ENCODE measurements at regions not wholly inside any gene's neighbourhood (a gene's known extent, or its start where the extent isn't known, plus 50 kb on each side); places are given as distances from the start of the nearest gene placed in this dataset.

GRCh38 chr4:173821876-173822275 is 291.8 kb upstream of the HAND2 start:
- FAIRE-seq = no peak
- no peak for DNase-seq (ENCODE audit: insufficient read length, low spot score)
- TF ChIP-seq POLR2A (IDR thresholded peaks at IDR 0.05; ENCODE audit: low read depth, low read length) = no peak

- FAIRE-seq (no peak), DNase-seq (ENCODE audit: insufficient read length, low spot score) (no peak)
- TF ChIP-seq POLR2A (IDR thresholded peaks at IDR 0.05; ENCODE audit: low read depth, low read length) = no peak
These were observed 291.0 kb upstream of the HAND2 start for GRCh38 chr4:173821036-173821435.

GRCh38 chr4:173807347-173807746 is 277.3 kb upstream of the HAND2 start:
- no peak for DNase-seq (ENCODE audit: insufficient read length, low spot score)
- FAIRE-seq = no peak
- no peak for TF ChIP-seq POLR2A (IDR thresholded peaks at IDR 0.05; ENCODE audit: low read depth, low read length)

GRCh38 chr4:173805884-173806283 is 275.9 kb upstream of the HAND2 start:
- FAIRE-seq = no peak
- no peak for TF ChIP-seq POLR2A (IDR thresholded peaks at IDR 0.05; ENCODE audit: low read depth, low read length)
- no peak for DNase-seq (ENCODE audit: insufficient read length, low spot score)

GRCh38 chr4:173802662-173803022 is 272.6 kb upstream of the HAND2 start:
- DNase-seq (ENCODE audit: insufficient read length, low spot score) = no peak
- no peak for FAIRE-seq
- no peak for TF ChIP-seq POLR2A (IDR thresholded peaks at IDR 0.05; ENCODE audit: low read depth, low read length)

GRCh38 chr4:173801876-173802661 is 272.0 kb upstream of the HAND2 start:
- DNase-seq (ENCODE audit: insufficient read length, low spot score) (no peak), FAIRE-seq (no peak)
- TF ChIP-seq POLR2A (IDR thresholded peaks at IDR 0.05; ENCODE audit: low read depth, low read length) = no peak

GRCh38 chr4:173801361-173801760 is 271.3 kb upstream of the HAND2 start:
- FAIRE-seq (no peak), DNase-seq (ENCODE audit: insufficient read length, low spot score) (no peak)
- no peak for TF ChIP-seq POLR2A (IDR thresholded peaks at IDR 0.05; ENCODE audit: low read depth, low read length)

- FAIRE-seq (no peak), DNase-seq (ENCODE audit: insufficient read length, low spot score) (no peak)
- TF ChIP-seq POLR2A (IDR thresholded peaks at IDR 0.05; ENCODE audit: low read depth, low read length) = no peak
These were observed 267.3 kb upstream of the HAND2 start for GRCh38 chr4:173797296-173797695.

- TF ChIP-seq POLR2A (IDR thresholded peaks at IDR 0.05; ENCODE audit: low read depth, low read length) = no peak
- FAIRE-seq = no peak
- peak; percentile 0 for DNase-seq (ENCODE audit: insufficient read length, low spot score)
These were observed 264.6 kb upstream of the HAND2 start for GRCh38 chr4:173794662-173795061.

GRCh38 chr4:173793937-173794510 is 264.0 kb upstream of the HAND2 start:
- DNase-seq (ENCODE audit: insufficient read length, low spot score) (no peak), FAIRE-seq (no peak)
- no peak for TF ChIP-seq POLR2A (IDR thresholded peaks at IDR 0.05; ENCODE audit: low read depth, low read length)

- DNase-seq (ENCODE audit: insufficient read length, low spot score) = no peak
- FAIRE-seq = no peak
- no peak for TF ChIP-seq POLR2A (IDR thresholded peaks at IDR 0.05; ENCODE audit: low read depth, low read length)
These were observed 252.6 kb upstream of the HAND2 start for GRCh38 chr4:173782660-173783059.

GRCh38 chr4:173777921-173778320 is 247.9 kb upstream of the HAND2 start:
- DNase-seq (ENCODE audit: insufficient read length, low spot score) = no peak
- TF ChIP-seq POLR2A (IDR thresholded peaks at IDR 0.05; ENCODE audit: low read depth, low read length) = no peak
- FAIRE-seq = no peak

- no peak for TF ChIP-seq POLR2A (IDR thresholded peaks at IDR 0.05; ENCODE audit: low read depth, low read length)
- DNase-seq (ENCODE audit: insufficient read length, low spot score) = no peak
- FAIRE-seq = no peak
These were observed 247.4 kb upstream of the HAND2 start for GRCh38 chr4:173777421-173777820.

- FAIRE-seq (no peak), DNase-seq (ENCODE audit: insufficient read length, low spot score) (no peak)
- no peak for TF ChIP-seq POLR2A (IDR thresholded peaks at IDR 0.05; ENCODE audit: low read depth, low read length)
These were observed 239.5 kb upstream of the HAND2 start for GRCh38 chr4:173769568-173769967.

GRCh38 chr4:173767650-173768049 is 237.6 kb upstream of the HAND2 start:
- DNase-seq (ENCODE audit: insufficient read length, low spot score) (no peak), FAIRE-seq (no peak)
- no peak for TF ChIP-seq POLR2A (IDR thresholded peaks at IDR 0.05; ENCODE audit: low read depth, low read length)
